ENCODE measurements at regions not wholly inside any gene's neighbourhood (a gene's known extent, or its start where the extent isn't known, plus 50 kb on each side); places are given as distances from the start of the nearest gene placed in this dataset.

- no peak for DNase-seq (ENCODE audit: low read depth)
These were observed 198.4 kb upstream of the KIAA1217 start for GRCh38 chr10:24010436-24010970.

- no peak for DNase-seq (ENCODE audit: low read depth)
These were observed 196.6 kb upstream of the KIAA1217 start for GRCh38 chr10:24012249-24012803.

GRCh38 chr10:24027107-24027506 is 181.8 kb upstream of the KIAA1217 start:
- DNase-seq (ENCODE audit: low read depth), result no peak

- no peak for DNase-seq (ENCODE audit: low read depth)
These were observed 174.4 kb upstream of the KIAA1217 start for GRCh38 chr10:24034571-24034970.

- no peak for DNase-seq (ENCODE audit: low read depth)
These were observed 173.2 kb upstream of the KIAA1217 start for GRCh38 chr10:24035761-24036160.

GRCh38 chr10:24039315-24039714 is 169.6 kb upstream of the KIAA1217 start:
- DNase-seq (ENCODE audit: low read depth), result no peak

GRCh38 chr10:24039897-24040296 is 169.0 kb upstream of the KIAA1217 start:
- DNase-seq (ENCODE audit: low read depth), result no peak

- no peak for DNase-seq (ENCODE audit: low read depth)
These were observed 167.9 kb upstream of the KIAA1217 start for GRCh38 chr10:24041034-24041433.

- no peak for DNase-seq (ENCODE audit: low read depth)
These were observed 167.1 kb upstream of the KIAA1217 start for GRCh38 chr10:24041834-24042233.

GRCh38 chr10:24042884-24043283 is 166.1 kb upstream of the KIAA1217 start:
- no peak for DNase-seq (ENCODE audit: low read depth)

GRCh38 chr10:24046060-24046459 is 162.9 kb upstream of the KIAA1217 start:
- DNase-seq (ENCODE audit: low read depth), result no peak

GRCh38 chr10:24047176-24047575 is 161.8 kb upstream of the KIAA1217 start:
- DNase-seq (ENCODE audit: low read depth), result no peak

- no peak for DNase-seq (ENCODE audit: low read depth)
These were observed 154.5 kb upstream of the KIAA1217 start for GRCh38 chr10:24054421-24054820.

- no peak for DNase-seq (ENCODE audit: low read depth)
These were observed 128.7 kb upstream of the KIAA1217 start for GRCh38 chr10:24080207-24080606.

- no peak for DNase-seq (ENCODE audit: low read depth)
These were observed 122.4 kb upstream of the KIAA1217 start for GRCh38 chr10:24086296-24087086.

- DNase-seq (ENCODE audit: low read depth), result no peak
These were observed 117.7 kb upstream of the KIAA1217 start for GRCh38 chr10:24091256-24091655.

GRCh38 chr10:24096281-24096680 is 112.7 kb upstream of the KIAA1217 start:
- DNase-seq (ENCODE audit: low read depth), result no peak

GRCh38 chr10:24097751-24098207 is 111.2 kb upstream of the KIAA1217 start:
- DNase-seq (ENCODE audit: low read depth), result no peak

GRCh38 chr10:24104895-24105294 is 104.0 kb upstream of the KIAA1217 start:
- no peak for DNase-seq (ENCODE audit: low read depth)

GRCh38 chr10:24113901-24114300 is 95.0 kb upstream of the KIAA1217 start:
- no peak for DNase-seq (ENCODE audit: low read depth)

- DNase-seq (ENCODE audit: low read depth), result no peak
These were observed 94.4 kb upstream of the KIAA1217 start for GRCh38 chr10:24114556-24114955.

- no peak for DNase-seq (ENCODE audit: low read depth)
These were observed 93.5 kb upstream of the KIAA1217 start for GRCh38 chr10:24115403-24115802.

GRCh38 chr10:24118246-24118645 is 90.7 kb upstream of the KIAA1217 start:
- no peak for DNase-seq (ENCODE audit: low read depth)

GRCh38 chr10:24119896-24120295 is 89.0 kb upstream of the KIAA1217 start:
- no peak for DNase-seq (ENCODE audit: low read depth)
